HG03039 (cell line): ENCODE measurements at regions not wholly inside any gene's neighbourhood (a gene's known extent, or its start where the extent isn't known, plus 50 kb on each side); places are given as distances from the start of the nearest gene placed in this dataset.
"Not testable (repeated sequence)": the region's sequence is repeated elsewhere in the genome, so short reads cannot be mapped to it uniquely, and the experiment has no call there.

Experiments used
- ATAC-seq: cut with Tn5 transposase; IDR thresholded peaks from one replicate; pipeline ENCODE4 v1.9.1; 2021; ENCODE audit warnings: mild to moderate bottlenecking, moderate library complexity; ENCODE audit not compliant: unreplicated experiment

GRCh38 chr14:28629328-28630004 is 137.1 kb upstream of the FOXG1 start:
- ATAC-seq = no peak

DNA sequence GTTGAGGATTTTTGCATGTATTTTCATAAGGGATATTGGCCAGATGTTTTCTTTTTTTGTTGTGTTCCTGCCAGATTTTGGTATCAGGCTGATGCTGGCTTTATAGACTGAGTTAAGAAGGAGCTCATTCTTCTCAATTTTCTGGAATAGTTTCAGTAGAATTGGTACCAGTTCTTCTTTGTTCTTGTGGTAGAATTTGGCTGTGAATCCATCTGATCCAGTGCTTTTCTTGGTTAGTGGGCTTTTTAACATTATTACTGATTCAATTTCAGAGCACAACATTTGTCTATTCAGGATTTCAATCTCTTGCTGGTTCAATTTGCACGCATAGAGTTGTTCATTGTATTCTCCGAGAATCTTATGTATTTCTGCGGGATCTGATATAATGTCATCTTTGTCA is 136.5 kb upstream of the FOXG1 start:
- no peak for ATAC-seq

DNA sequence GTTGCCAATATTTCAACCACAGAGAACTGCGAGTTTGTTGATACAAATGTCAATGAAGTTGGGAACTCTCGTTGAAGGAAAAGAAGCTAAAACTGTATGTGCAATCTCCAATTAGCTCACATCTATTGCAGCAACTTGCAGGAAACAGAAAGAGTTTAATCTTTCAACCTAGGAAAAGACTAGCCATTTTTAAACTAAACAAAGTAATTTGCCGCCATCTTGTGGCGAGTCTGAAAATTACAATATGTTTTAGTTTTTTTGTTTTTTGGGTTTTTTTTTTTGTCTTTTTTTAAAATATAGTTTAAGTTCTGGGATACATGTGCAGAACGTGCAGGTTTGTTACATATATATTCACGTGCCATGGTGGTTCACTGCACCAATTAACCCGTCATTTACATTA is 131.2 kb upstream of the FOXG1 start:
- ATAC-seq = no peak

DNA sequence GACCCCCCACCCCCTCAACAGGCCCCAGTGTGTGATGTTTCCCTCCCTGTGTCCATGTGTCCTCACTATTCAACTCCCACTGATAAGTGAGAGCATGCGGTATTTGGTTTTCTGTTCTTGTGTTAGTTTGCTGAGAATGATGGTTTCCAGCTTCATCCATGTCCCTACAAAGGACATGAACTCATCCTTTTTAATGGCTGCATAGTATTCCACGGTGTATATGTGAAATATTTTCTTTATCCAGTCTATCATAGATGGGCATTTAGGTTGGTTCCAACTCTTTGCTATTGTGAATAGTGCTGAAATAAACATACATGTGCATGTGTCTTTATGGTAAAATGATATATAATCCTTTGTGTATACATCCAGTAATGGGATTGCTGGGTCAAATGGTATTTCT is 130.8 kb upstream of the FOXG1 start:
- ATAC-seq = not testable (repeated sequence)

DNA sequence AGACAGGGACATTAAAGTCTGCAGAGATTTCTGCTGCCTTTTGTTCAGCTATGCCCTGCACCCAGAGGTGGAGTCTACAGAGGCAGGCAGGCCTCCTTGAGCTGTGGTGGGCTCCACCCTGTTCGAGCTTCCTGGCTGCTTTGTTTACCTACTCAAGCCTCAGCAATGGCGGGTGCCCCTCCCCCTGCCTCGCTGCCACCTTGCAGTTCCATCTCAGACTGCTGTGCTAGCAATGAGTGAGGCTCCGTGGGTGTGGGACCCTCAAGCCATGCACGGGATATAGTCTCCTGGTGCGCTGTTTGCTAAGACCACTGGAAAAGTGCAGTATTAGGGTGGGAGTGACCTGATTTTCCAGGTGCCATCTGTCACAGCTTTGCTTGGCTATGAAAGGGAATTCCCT is 125.4 kb upstream of the FOXG1 start:
- ATAC-seq = not testable (repeated sequence)

DNA sequence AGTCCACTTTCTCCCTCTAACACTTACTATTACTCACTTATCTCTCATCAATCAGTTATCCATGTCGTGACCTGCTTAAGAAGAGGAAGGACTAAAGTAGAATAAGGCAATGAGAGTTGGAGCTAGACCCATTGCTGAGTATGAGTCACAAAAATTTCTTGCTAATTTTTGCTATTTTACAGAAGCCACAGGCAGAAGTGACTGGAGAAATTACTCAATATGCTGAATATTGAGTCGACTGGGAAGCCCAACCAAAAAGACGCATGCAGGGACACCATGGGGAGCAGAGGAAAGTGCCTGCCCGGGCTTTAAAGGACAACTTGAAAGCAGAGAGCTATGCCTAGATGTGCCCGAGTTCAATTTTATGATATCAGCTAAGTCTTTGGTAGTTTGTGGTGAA is 115.4 kb upstream of the FOXG1 start:
- no peak for ATAC-seq

GRCh38 chr14:28652782-28653181 is 113.8 kb upstream of the FOXG1 start:
- ATAC-seq = no peak

DNA sequence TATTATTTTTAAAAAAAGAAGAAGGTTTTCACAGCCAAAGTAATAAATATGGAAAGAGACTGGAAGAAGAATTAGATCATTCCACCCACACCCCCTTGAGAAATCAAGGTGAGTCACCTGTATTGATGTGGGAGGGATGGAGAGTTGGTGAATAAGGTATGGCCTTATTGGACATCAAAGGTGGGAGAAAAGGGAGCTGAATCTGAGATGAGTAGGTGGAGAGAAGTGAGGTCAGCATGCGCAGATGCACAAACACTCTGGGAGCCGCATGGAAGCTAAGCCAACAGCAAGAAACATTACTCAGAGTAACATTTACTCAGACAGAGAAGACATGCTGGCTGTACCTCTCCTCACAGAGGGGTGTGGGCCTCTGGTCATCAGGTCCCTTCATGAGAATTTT is 113.1 kb upstream of the FOXG1 start:
- ATAC-seq = no peak

- ATAC-seq = no peak
Measured at GRCh38 chr14:28656704-28657255, 109.8 kb upstream of the FOXG1 start.

DNA sequence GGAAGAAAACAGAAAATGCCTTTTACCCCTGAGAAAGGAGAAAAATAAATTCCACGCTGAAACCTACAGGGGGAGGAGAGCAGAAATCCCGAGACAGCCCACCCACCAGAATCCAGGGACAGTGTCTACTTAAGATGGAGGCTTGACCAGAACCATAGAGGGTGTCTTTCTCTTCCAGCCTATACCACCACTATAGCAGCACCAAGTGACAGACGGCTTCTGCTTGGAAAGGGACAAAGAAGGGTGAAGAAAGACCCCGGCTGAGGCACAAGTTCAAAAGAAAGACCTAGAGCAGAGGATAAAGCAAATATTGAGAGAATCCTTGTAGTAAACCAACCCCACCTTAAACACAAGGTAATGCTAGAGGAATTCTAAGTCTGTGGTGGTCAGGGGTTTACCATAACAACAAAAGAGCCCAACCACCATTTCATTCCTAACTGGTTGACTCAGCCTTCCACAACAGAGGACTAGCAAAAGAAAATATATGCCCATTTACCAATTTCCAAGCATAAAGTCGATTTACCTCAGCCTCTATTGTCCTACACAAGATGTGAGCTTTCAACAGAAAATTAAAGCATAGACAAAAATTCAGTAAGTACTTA is 105.3 kb upstream of the FOXG1 start:
- no peak for ATAC-seq

- no peak for ATAC-seq
Measured at GRCh38 chr14:28666961-28667360, 99.6 kb upstream of the FOXG1 start.

DNA sequence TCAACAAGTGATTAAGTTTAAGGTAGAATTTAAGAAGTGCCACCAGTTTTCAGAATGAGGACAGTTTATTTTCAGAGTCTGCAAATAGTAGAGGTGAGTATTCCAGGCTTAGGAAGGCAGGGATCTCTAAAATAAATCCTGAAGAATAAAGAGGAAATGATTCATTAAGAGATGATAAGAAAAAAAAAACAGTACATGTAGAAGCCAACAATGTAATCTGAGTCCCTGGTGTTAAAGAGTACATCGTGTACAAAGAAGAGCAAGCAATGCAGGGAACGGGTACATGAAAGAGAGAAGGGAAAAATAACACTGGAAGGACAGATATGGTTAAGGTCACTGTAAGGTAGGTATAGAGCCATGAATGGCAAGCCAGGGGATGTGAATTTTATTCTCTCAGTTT is 95.2 kb upstream of the FOXG1 start:
- ATAC-seq = no peak

- no peak for ATAC-seq
Measured at GRCh38 chr14:28673056-28673455, 93.5 kb upstream of the FOXG1 start.

DNA sequence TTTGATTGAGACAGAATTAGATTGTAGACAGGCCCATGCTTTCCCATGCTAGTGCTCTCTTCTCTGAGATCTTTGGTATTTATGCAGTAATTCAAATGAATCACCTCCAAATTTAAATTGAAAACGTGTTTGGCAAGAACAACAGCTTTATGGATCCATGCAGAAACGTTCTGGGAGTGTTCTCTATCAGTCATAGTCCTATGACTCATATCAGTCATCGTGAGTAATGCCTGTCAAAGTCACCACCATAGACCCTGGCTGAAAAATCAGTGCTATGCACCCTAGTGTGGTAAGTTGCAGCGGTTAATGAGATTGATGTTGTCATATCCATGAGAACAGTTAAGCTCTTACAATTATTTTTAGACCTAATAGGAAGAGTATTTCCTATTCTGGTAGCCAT is 90.1 kb upstream of the FOXG1 start:
- ATAC-seq = no peak

GRCh38 chr14:28677381-28677780 is 89.2 kb upstream of the FOXG1 start:
- no peak for ATAC-seq

DNA sequence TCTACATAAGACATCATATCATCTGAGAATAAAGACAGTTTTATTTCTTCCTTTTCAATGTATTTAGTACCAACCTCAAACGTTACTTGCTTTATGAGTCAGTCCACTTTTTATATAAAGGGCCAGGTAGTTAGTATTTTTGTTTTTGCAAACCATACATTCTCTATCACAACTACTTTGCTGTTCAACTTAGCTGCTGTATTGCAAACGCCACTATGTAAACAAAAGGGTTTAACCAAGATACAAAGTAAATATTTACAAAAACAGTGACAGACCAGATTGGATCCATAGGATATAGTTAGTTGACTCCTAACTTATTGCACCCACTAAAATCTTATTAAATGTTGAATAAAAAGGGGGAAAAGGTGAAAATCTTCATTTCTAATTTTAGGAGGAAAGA is 87.7 kb upstream of the FOXG1 start:
- no peak for ATAC-seq

- no peak for ATAC-seq
Measured at GRCh38 chr14:28681681-28682080, 84.9 kb upstream of the FOXG1 start.

DNA sequence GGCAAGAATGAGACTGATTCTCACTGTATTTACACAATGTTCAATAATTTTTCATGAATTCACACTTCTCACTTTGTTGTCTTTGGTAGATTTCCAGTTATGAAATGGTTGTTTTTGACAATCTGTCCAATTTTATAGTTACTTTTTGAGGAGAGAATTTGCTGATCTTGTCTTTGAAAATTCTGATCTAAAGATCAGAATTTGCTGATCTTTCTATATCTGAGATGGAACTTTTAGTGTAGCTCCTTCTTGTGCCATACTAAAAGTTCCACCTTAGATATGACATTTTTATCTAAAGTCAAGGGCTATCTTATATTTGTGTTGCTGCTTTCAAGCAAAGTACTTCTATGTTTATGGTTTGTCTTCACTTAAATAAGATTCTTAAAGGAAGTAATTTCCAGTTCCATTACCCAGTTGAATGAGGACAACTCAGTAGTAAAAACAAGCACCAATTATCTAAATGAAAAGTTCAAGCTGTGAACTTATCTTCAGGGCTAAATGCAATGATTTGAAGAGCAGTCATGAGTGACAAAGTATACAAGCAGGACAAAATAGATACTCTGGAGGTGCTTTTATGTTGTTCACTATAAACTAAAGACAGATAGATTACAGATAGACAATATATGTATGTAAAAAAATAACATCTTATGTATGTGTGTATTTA is 76.4 kb upstream of the FOXG1 start:
- ATAC-seq = no peak

DNA sequence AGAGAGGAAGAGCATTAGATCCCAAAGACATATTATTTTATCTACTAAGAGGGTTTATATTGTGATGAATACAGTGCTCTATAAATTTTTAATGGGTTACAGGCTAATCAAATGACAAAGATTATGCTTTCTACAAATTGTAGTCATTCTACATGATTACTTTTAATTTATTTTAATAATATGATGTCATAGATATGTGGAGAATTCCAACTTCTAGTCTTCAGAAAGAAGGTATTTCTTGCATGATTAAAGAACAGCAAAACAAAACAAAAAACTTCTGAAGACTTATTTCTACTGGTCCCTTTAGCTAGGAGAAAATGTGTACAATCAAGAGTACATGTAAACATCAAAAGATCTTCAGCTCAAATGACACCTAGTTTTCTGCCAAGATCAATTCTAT is 71.5 kb upstream of the FOXG1 start:
- no peak for ATAC-seq

- no peak for ATAC-seq
Measured at GRCh38 chr14:28701733-28702132, 64.9 kb upstream of the FOXG1 start.

DNA sequence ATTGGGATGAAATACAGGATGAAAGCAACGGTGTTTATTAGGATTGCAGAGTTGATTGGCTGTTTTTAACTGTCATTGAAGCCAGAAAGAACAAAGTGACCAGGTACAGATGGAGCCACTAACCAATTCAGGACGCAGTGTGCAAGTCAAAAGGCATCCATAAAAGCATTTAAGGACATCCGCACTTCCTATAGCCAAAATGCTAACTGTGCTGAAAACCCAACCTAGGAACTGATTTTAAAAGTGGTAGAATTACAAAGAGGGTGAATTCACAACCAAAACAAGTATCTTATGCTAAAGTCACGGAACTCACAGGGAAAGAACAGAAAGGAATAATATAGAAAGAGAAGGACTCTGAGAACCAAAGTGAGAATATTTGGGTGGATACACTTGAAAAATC is 63.1 kb upstream of the FOXG1 start:
- ATAC-seq = no peak

DNA sequence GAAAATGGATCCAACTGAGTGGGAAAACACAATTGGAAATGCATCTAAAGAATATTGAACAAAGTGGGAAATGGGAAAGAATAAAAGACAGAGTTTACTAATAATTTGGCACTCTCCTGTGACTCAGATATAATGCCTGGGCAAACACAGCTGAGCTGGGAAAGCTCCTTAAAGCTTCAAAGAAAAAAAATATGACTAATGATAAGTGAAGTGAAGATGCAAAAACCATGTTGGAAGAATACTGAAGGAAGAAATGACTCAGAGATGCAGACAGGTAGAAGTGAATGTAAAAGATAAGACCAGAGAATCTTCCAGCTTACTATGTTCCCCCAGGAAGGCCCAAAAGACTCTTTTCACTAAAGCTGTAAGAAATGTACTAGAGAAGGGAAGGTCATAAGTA is 62.4 kb upstream of the FOXG1 start:
- ATAC-seq = no peak
